ENCODE measurements at regions not wholly inside any gene's neighbourhood (a gene's known extent, or its start where the extent isn't known, plus 50 kb on each side); places are given as distances from the start of the nearest gene placed in this dataset.
A peak's percentile ranks its signal among the peaks of the same experiment; 100 is the strongest.

- Histone ChIP-seq H2AFZ (ENCODE audit: low read length, unreplicated experiment) (peak overlapping the region; percentile 36), H3K4me1 (ENCODE audit: control insufficient read depth, insufficient read depth, low read length, unreplicated experiment) (peaks cover 51% of the 10 kb centered on the region), H3K27ac (ENCODE audit: low read depth, low read length) (peak overlapping the region; percentile 81), H3K27me3 (ENCODE audit: insufficient read depth, low read length) (no peaks in the 10 kb centered on the region), H3K79me2 (ENCODE audit: control insufficient read depth, insufficient read depth, low read length, unreplicated experiment) (no peaks in the 10 kb centered on the region), H3K36me3 (ENCODE audit: insufficient read depth, low read length) (no peaks in the 10 kb centered on the region), H3K4me3 (ENCODE audit: low read depth, low read length) (no peak overlapping the region)
Measured at GRCh38 chr11:29318134-29318845, 698.5 kb downstream of the KCNA4 start.

GRCh38 chr11:29317694-29318093, 699.1 kb downstream of the KCNA4 start:
- H3K27ac ChIP-seq (ENCODE audit: low read depth, low read length) = peak overlapping the region; percentile 81
- H3K79me2 ChIP-seq (ENCODE audit: control insufficient read depth, insufficient read depth, low read length, unreplicated experiment) = no peaks in the 10 kb centered on the region
- H3K36me3 ChIP-seq (ENCODE audit: insufficient read depth, low read length) = no peaks in the 10 kb centered on the region
- H3K27me3 ChIP-seq (ENCODE audit: insufficient read depth, low read length) = no peaks in the 10 kb centered on the region
- H3K4me3 ChIP-seq (ENCODE audit: low read depth, low read length) = 0 out of 2 replicates have a peak overlapping the region, but pooled peaks have one; percentile 12
- peaks cover 56% of the 10 kb centered on the region for H3K4me1 ChIP-seq (ENCODE audit: control insufficient read depth, insufficient read depth, low read length, unreplicated experiment)
- peak overlapping the region; percentile 20 for H2AFZ ChIP-seq (ENCODE audit: low read length, unreplicated experiment)

GRCh38 chr11:29315275-29315674, 701.6 kb downstream of the KCNA4 start:
- H3K4me1 ChIP-seq (ENCODE audit: control insufficient read depth, insufficient read depth, low read length, unreplicated experiment) = peaks cover 48% of the 10 kb centered on the region
- no peak overlapping the region for H2AFZ ChIP-seq (ENCODE audit: low read length, unreplicated experiment)
- no peak overlapping the region for H3K27ac ChIP-seq (ENCODE audit: low read depth, low read length)
- no peaks in the 10 kb centered on the region; the same call in 1 of the 2 replicates for H3K36me3 ChIP-seq (ENCODE audit: insufficient read depth, low read length)
- H3K79me2 ChIP-seq (ENCODE audit: control insufficient read depth, insufficient read depth, low read length, unreplicated experiment) = no peaks in the 10 kb centered on the region
- no peaks in the 10 kb centered on the region for H3K27me3 ChIP-seq (ENCODE audit: insufficient read depth, low read length)
- no peak overlapping the region for H3K4me3 ChIP-seq (ENCODE audit: low read depth, low read length)

DNA sequence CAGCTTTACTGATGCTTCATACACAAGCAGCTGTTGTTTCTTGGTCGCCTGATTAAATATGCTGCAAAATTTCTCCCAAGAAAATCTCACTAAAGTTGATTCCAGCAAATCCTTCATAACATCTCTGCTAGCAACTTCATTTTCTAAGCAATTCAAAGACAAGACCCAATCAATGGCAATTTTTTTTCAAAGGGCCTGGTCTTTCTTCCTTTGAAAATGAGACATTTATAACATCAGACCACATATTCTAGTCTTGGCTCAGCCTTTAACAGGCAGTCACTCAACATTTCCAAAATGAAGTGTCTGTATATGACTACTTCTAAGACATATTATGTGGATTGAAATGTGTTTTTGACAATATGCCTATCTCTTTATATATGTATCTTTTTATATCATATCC, 702.6 kb downstream of the KCNA4 start:
- Histone ChIP-seq H3K27ac (ENCODE audit: low read depth, low read length) (no peak overlapping the region), H3K79me2 (ENCODE audit: control insufficient read depth, insufficient read depth, low read length, unreplicated experiment) (no peaks in the 10 kb centered on the region), H3K4me3 (ENCODE audit: low read depth, low read length) (no peak overlapping the region), H3K4me1 (ENCODE audit: control insufficient read depth, insufficient read depth, low read length, unreplicated experiment) (peaks cover 50% of the 10 kb centered on the region), H2AFZ (ENCODE audit: low read length, unreplicated experiment) (no peak overlapping the region), H3K27me3 (ENCODE audit: insufficient read depth, low read length) (no peaks in the 10 kb centered on the region), H3K36me3 (ENCODE audit: insufficient read depth, low read length) (no peaks in the 10 kb centered on the region; the same call in 1 of the 2 replicates)

GRCh38 chr11:29312812-29313211, 704.0 kb downstream of the KCNA4 start:
- Histone ChIP-seq H3K4me1 (ENCODE audit: control insufficient read depth, insufficient read depth, low read length, unreplicated experiment) (peaks cover 39% of the 10 kb centered on the region), H3K4me3 (ENCODE audit: low read depth, low read length) (no peak overlapping the region), H2AFZ (ENCODE audit: low read length, unreplicated experiment) (no peak overlapping the region), H3K36me3 (ENCODE audit: insufficient read depth, low read length) (no peaks in the 10 kb centered on the region; the same call in 1 of the 2 replicates), H3K27ac (ENCODE audit: low read depth, low read length) (peak overlapping the region; percentile 45), H3K79me2 (ENCODE audit: control insufficient read depth, insufficient read depth, low read length, unreplicated experiment) (no peaks in the 10 kb centered on the region), H3K27me3 (ENCODE audit: insufficient read depth, low read length) (no peaks in the 10 kb centered on the region)

- H3K36me3 ChIP-seq (ENCODE audit: insufficient read depth, low read length) = no peaks in the 10 kb centered on the region; the same call in 1 of the 2 replicates
- no peak overlapping the region for H3K4me3 ChIP-seq (ENCODE audit: low read depth, low read length)
- H3K4me1 ChIP-seq (ENCODE audit: control insufficient read depth, insufficient read depth, low read length, unreplicated experiment) = peaks cover 40% of the 10 kb centered on the region
- H3K79me2 ChIP-seq (ENCODE audit: control insufficient read depth, insufficient read depth, low read length, unreplicated experiment) = no peaks in the 10 kb centered on the region
- H3K27me3 ChIP-seq (ENCODE audit: insufficient read depth, low read length) = no peaks in the 10 kb centered on the region
- no peak overlapping the region for H2AFZ ChIP-seq (ENCODE audit: low read length, unreplicated experiment)
- peak overlapping the region; percentile 77 for H3K27ac ChIP-seq (ENCODE audit: low read depth, low read length)
Measured at GRCh38 chr11:29310725-29311342, 706.0 kb downstream of the KCNA4 start.

GRCh38 chr11:29309992-29310391, 706.8 kb downstream of the KCNA4 start:
- Histone ChIP-seq H3K79me2 (ENCODE audit: control insufficient read depth, insufficient read depth, low read length, unreplicated experiment) (no peaks in the 10 kb centered on the region), H3K4me1 (ENCODE audit: control insufficient read depth, insufficient read depth, low read length, unreplicated experiment) (peaks cover 42% of the 10 kb centered on the region), H3K4me3 (ENCODE audit: low read depth, low read length) (no peak overlapping the region), H3K36me3 (ENCODE audit: insufficient read depth, low read length) (no peaks in the 10 kb centered on the region; the same call in 1 of the 2 replicates), H3K27me3 (ENCODE audit: insufficient read depth, low read length) (no peaks in the 10 kb centered on the region), H3K27ac (ENCODE audit: low read depth, low read length) (peak overlapping the region; percentile 77), H2AFZ (ENCODE audit: low read length, unreplicated experiment) (peak overlapping the region; percentile 35)

DNA sequence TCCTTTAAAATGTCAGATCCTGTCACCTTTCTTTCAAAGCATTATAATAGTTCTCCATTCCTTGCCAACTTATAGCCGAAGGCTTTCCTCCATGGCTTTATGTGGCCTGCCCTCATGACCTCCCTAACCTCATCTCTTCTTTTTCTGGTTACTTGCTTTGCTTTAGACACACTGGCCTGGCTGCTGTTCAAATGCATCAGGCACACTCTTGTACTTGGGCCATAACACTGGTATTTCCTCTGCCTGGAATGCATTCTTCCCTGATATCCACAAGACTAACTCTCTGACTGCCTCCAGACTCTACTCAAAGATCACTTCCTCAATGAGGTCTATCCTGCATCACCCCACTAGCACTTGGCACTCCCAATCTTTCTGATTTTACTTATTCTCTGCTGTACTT, 710.3 kb downstream of the KCNA4 start:
- Histone ChIP-seq H3K79me2 (ENCODE audit: control insufficient read depth, insufficient read depth, low read length, unreplicated experiment) (no peaks in the 10 kb centered on the region), H3K27ac (ENCODE audit: low read depth, low read length) (peak overlapping the region; percentile 54), H3K4me1 (ENCODE audit: control insufficient read depth, insufficient read depth, low read length, unreplicated experiment) (peaks cover 32% of the 10 kb centered on the region), H3K4me3 (ENCODE audit: low read depth, low read length) (no peak overlapping the region), H3K36me3 (ENCODE audit: insufficient read depth, low read length) (no peaks in the 10 kb centered on the region), H2AFZ (ENCODE audit: low read length, unreplicated experiment) (no peak overlapping the region), H3K27me3 (ENCODE audit: insufficient read depth, low read length) (no peaks in the 10 kb centered on the region)

- peak overlapping the region; percentile 54 for H3K27ac ChIP-seq (ENCODE audit: low read depth, low read length)
- no peaks in the 10 kb centered on the region for H3K27me3 ChIP-seq (ENCODE audit: insufficient read depth, low read length)
- no peaks in the 10 kb centered on the region for H3K36me3 ChIP-seq (ENCODE audit: insufficient read depth, low read length)
- H3K4me3 ChIP-seq (ENCODE audit: low read depth, low read length) = no peak overlapping the region
- H3K4me1 ChIP-seq (ENCODE audit: control insufficient read depth, insufficient read depth, low read length, unreplicated experiment) = peaks cover 35% of the 10 kb centered on the region
- H3K79me2 ChIP-seq (ENCODE audit: control insufficient read depth, insufficient read depth, low read length, unreplicated experiment) = no peaks in the 10 kb centered on the region
- H2AFZ ChIP-seq (ENCODE audit: low read length, unreplicated experiment) = no peak overlapping the region
Measured at GRCh38 chr11:29305456-29306232, 711.2 kb downstream of the KCNA4 start.

- peak overlapping the region; percentile 39 for H2AFZ ChIP-seq (ENCODE audit: low read length, unreplicated experiment)
Measured at GRCh38 chr11:29300420-29300819, 716.4 kb downstream of the KCNA4 start.

More at GRCh38 chr11:29300420-29300819, 716.4 kb downstream of the KCNA4 start:
- H3K36me3 ChIP-seq (ENCODE audit: insufficient read depth, low read length) = no peaks in the 10 kb centered on the region
- H3K27ac ChIP-seq (ENCODE audit: low read depth, low read length) = peak overlapping the region; percentile 91
- peak overlapping the region; percentile 27; the same call in 1 of the 2 replicates for H3K4me3 ChIP-seq (ENCODE audit: low read depth, low read length)
- no peaks in the 10 kb centered on the region for H3K79me2 ChIP-seq (ENCODE audit: control insufficient read depth, insufficient read depth, low read length, unreplicated experiment)
- no peaks in the 10 kb centered on the region for H3K27me3 ChIP-seq (ENCODE audit: insufficient read depth, low read length)
- peaks cover 20% of the 10 kb centered on the region for H3K4me1 ChIP-seq (ENCODE audit: control insufficient read depth, insufficient read depth, low read length, unreplicated experiment)
